Type B pancreatic cell (in vitro differentiated cells): ENCODE measurements at regions not wholly inside any gene's neighbourhood (a gene's known extent, or its start where the extent isn't known, plus 50 kb on each side); places are given as distances from the start of the nearest gene placed in this dataset.

ENCODE experiments used
- DNase-seq: peaks from one replicate; pipeline ENCODE4 v3.0.0; 2021; ENCODE audit warnings: mixed read lengths; ENCODE audit not compliant: unreplicated experiment; ENCODE audit errors: extremely low spot score
- H3K27ac Mint-ChIP-seq: 2 replicates; pipeline ENCODE4 v1.8.0; 2021; ENCODE audit warnings: mild to moderate bottlenecking, mixed read lengths
- H3K27me3 Mint-ChIP-seq: 2 replicates; pipeline ENCODE4 v1.8.0; 2021; ENCODE audit warnings: mixed read lengths
- H3K36me3 Mint-ChIP-seq: 2 replicates; pipeline ENCODE4 v1.8.0; 2021; ENCODE audit warnings: mixed read lengths
- H3K4me1 Mint-ChIP-seq: one replicate; pipeline ENCODE4 v1.8.0; 2021; ENCODE audit warnings: mixed read lengths; ENCODE audit not compliant: unreplicated experiment
- H3K4me3 Mint-ChIP-seq: 2 replicates; pipeline ENCODE4 v1.8.0; 2021; ENCODE audit warnings: mild to moderate bottlenecking, mixed read lengths
- H3K9me3 Mint-ChIP-seq: 2 replicates; pipeline ENCODE4 v1.8.0; 2021; ENCODE audit warnings: mixed read lengths
- TF ChIP-seq, protein P1 (sequence below): fragments of 200-600 bp; sonication (generic); conservative IDR thresholded peaks from 2 replicates; pipeline ENCODE4 v1.5.0; 2021; ENCODE audit warnings: antibody characterized with exemption, mild to moderate bottlenecking

DNA sequence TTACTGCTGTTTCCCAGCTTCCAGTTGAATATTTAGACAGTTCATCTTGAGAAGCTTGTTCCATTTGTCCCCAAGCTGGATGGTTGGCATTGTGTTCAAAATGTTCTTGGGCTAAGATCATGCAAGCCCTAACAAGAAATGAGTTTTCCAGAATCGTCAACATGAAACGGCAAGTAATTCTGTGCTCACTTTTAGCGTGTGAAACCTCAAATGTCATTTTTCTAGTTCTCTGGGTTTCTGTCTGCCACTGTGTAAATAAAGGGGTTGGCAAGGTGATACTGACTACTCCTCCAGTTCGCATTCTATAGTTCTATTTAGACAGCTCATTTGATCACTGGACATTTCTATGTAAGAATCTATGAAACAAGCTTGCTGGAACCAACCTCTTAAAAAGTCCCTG lies 194.0 kb downstream of the AHR start:
- TF ChIP-seq, protein P1, sequence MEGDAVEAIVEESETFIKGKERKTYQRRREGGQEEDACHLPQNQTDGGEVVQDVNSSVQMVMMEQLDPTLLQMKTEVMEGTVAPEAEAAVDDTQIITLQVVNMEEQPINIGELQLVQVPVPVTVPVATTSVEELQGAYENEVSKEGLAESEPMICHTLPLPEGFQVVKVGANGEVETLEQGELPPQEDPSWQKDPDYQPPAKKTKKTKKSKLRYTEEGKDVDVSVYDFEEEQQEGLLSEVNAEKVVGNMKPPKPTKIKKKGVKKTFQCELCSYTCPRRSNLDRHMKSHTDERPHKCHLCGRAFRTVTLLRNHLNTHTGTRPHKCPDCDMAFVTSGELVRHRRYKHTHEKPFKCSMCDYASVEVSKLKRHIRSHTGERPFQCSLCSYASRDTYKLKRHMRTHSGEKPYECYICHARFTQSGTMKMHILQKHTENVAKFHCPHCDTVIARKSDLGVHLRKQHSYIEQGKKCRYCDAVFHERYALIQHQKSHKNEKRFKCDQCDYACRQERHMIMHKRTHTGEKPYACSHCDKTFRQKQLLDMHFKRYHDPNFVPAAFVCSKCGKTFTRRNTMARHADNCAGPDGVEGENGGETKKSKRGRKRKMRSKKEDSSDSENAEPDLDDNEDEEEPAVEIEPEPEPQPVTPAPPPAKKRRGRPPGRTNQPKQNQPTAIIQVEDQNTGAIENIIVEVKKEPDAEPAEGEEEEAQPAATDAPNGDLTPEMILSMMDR, result no peak
- DNase-seq, result no peak
- H3K36me3 Mint-ChIP-seq, result no peaks in the 10 kb centered on the region
- H3K27ac Mint-ChIP-seq, result no peak overlapping the region
- peaks cover under 1% of the 10 kb centered on the region for H3K4me1 Mint-ChIP-seq
- peaks cover 3% of the 10 kb centered on the region for H3K9me3 Mint-ChIP-seq
- no peak overlapping the region for H3K4me3 Mint-ChIP-seq
- H3K27me3 Mint-ChIP-seq, result peaks cover under 1% of the 10 kb centered on the region

DNA sequence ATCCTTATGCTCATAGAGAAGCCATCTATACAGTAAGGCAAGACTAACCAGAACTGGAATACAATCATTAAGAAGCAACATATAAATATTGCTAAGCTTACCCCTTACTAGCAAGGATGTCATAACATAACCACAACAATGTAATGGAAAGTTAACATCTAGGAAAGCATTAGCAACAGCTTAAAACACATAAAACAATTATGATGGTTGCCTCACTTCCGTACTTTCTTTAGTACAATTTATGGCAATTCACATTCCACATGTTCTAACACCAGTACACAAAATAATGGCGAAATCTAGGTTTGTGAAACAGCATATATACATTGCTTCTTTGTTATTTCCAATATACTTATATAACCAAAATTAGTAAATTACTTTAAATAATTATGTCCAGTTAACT lies 195.0 kb downstream of the AHR start:
- H3K27me3 Mint-ChIP-seq, result peaks cover 3% of the 10 kb centered on the region

DNA sequence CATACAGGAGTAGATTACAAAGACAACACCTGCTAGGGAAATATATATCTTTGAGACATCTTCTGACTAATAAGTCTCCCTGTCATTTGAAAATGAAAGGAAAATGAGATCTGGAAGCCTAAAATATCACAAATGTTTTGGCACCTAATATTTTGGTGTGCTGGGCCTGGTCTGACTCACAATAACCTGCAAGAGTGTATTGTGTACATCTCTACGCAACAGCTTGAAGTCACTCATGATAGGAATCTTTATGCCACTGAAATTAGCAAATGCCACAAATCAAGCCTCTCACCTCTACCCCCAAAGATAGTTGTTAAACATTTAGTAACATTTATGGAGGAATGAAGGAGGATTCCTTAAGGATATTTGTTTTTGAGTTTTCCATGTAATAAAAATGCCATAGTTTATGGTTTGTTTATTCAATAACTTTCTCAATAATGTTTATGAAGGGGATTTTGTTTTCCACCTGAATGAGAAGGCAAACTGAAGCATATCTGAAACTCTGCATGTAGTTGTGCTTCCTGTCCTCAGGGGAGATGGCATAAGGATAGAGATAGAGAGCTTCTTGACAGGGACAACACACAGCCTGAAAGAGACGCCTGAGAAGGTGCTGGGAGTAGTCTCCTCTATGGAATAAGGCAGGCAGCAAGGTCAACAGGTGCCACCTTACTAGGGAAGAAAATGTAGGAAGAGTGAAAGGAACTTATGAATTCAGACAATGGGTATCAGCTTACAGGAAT lies 197.4 kb downstream of the AHR start:
- TF ChIP-seq, protein P1, result no peak
- peaks cover 3% of the 10 kb centered on the region for H3K9me3 Mint-ChIP-seq
- H3K4me1 Mint-ChIP-seq, result peaks cover 16% of the 10 kb centered on the region
- peak overlapping the region; percentile 4 for H3K4me3 Mint-ChIP-seq
- H3K27me3 Mint-ChIP-seq, result peaks cover 3% of the 10 kb centered on the region
- DNase-seq, result no peak
- peak overlapping the region; percentile 5 for H3K27ac Mint-ChIP-seq
- H3K36me3 Mint-ChIP-seq, result no peaks in the 10 kb centered on the region

More for the DNA sequence above, 195.0 kb downstream of the AHR start:
- peaks cover 8% of the 10 kb centered on the region for H3K4me1 Mint-ChIP-seq
- H3K36me3 Mint-ChIP-seq, result no peaks in the 10 kb centered on the region
- DNase-seq, result no peak
- TF ChIP-seq, protein P1, result no peak
- H3K27ac Mint-ChIP-seq, result no peak overlapping the region
- peaks cover 3% of the 10 kb centered on the region for H3K9me3 Mint-ChIP-seq
- no peak overlapping the region for H3K4me3 Mint-ChIP-seq

DNA sequence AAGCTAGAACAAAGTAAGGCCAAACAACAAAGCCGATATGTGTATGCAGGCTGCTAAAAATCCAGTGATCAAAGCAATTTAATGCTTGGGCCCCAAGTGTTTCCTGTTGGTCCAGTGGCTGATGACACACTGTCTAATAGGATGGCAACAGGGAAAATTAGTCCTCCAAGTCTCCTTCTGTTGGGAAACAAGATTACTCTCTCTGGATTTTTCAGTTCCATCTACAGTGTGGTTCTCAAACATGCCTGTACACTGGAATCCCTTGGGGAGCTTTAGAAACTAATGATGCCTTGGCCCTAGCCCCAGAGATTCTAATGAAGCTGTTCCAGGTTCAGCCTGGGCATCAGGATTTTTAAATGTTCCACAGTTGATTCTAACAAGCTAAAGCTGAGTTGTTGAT lies 198.7 kb downstream of the AHR start:
- TF ChIP-seq, protein P1, result no peak
- Mint-ChIP-seq H3K9me3 (peaks cover 3% of the 10 kb centered on the region), H3K27ac (no peak overlapping the region), H3K36me3 (no peaks in the 10 kb centered on the region), H3K27me3 (peaks cover 5% of the 10 kb centered on the region), H3K4me1 (peaks cover 20% of the 10 kb centered on the region), H3K4me3 (no peak overlapping the region)
- DNase-seq, result no peak

DNA sequence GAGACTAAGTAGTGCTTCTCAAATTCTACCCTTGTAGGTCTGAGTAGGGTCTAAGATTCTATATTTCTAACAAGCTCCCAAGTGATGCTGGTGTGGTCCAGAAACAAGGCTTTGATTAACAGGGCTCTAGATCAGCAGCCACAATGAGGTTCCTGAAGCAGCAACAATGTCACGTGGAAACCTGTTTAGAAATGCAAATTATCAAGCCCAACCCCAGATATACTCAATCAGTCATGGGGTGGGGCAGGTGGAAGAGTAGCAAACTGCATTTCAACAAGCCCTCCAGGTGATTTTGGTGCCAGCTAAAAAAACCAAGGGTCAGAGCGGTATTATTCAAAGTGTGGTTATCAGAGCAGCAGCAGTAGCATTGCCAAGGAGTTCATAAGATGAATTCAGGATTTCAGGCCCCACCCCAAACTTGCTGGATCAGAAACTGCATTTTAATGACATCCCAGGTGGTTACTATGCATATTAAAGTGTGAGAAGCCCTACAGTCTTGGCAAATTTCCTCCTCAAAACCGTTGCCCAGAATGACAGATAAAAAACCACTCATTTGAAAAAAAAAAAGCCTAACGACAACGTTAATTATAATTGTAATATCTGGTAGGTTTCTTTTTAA lies 199.2 kb downstream of the AHR start:
- H3K27me3 Mint-ChIP-seq, result peaks cover 5% of the 10 kb centered on the region
- DNase-seq, result no peak
- TF ChIP-seq, protein P1, result no peak
- H3K9me3 Mint-ChIP-seq, result peaks cover 3% of the 10 kb centered on the region
- peak overlapping the region; percentile 32 for H3K4me3 Mint-ChIP-seq
- H3K4me1 Mint-ChIP-seq, result peaks cover 22% of the 10 kb centered on the region
- no peaks in the 10 kb centered on the region for H3K36me3 Mint-ChIP-seq
- H3K27ac Mint-ChIP-seq, result peak overlapping the region; percentile 83
